ENCODE measurements at regions not wholly inside any gene's neighbourhood (a gene's known extent, or its start where the extent isn't known, plus 50 kb on each side); places are given as distances from the start of the nearest gene placed in this dataset.

DNA sequence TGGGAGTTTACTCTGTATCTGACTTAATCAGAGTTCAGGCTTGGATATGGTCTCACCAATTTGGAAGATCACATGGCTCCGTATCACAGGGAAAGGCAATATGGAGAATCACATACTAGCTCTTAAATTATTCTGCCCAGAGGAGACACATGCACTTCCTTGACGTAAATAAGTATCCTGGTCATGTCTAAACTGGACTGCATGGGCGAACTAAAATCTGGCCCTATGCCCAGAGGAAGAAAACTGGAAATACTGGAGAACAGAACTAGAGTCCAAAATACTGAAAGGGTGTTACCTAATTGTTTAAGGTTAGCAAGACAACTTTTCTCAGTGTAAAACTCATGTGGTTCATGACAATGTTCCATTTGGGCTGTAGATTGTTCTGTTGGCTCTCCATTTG lies 832.3 kb downstream of the RAB28 start:
- TF ChIP-seq, protein P1, sequence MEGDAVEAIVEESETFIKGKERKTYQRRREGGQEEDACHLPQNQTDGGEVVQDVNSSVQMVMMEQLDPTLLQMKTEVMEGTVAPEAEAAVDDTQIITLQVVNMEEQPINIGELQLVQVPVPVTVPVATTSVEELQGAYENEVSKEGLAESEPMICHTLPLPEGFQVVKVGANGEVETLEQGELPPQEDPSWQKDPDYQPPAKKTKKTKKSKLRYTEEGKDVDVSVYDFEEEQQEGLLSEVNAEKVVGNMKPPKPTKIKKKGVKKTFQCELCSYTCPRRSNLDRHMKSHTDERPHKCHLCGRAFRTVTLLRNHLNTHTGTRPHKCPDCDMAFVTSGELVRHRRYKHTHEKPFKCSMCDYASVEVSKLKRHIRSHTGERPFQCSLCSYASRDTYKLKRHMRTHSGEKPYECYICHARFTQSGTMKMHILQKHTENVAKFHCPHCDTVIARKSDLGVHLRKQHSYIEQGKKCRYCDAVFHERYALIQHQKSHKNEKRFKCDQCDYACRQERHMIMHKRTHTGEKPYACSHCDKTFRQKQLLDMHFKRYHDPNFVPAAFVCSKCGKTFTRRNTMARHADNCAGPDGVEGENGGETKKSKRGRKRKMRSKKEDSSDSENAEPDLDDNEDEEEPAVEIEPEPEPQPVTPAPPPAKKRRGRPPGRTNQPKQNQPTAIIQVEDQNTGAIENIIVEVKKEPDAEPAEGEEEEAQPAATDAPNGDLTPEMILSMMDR (IDR thresholded peaks at IDR 0.05): no peak
- TF ChIP-seq POLR2A (IDR thresholded peaks at IDR 0.05): no peak

All from tibial nerve (tissue), 3 donors.